ENCODE measurements at regions not wholly inside any gene's neighbourhood (a gene's known extent, or its start where the extent isn't known, plus 50 kb on each side); places are given as distances from the start of the nearest gene placed in this dataset.
"Not testable (repeated sequence)": the region's sequence is repeated elsewhere in the genome, so short reads cannot be mapped to it uniquely, and the experiment has no call there.

GRCh38 chr17:70423562-70423961, 254.2 kb downstream of the KCNJ2 start:
- FAIRE-seq (no peak), DNase-seq (ENCODE audit: insufficient read length, low spot score) (no peak)

- no peak for DNase-seq (ENCODE audit: insufficient read length, low spot score)
- FAIRE-seq: no peak
These were observed 257.4 kb downstream of the KCNJ2 start for GRCh38 chr17:70426752-70427151.

- FAIRE-seq: no peak
These were observed 265.5 kb downstream of the KCNJ2 start for GRCh38 chr17:70434536-70435490.

GRCh38 chr17:70437656-70438055, 268.3 kb downstream of the KCNJ2 start:
- DNase-seq (ENCODE audit: insufficient read length, low spot score): no peak
- FAIRE-seq: no peak

More at GRCh38 chr17:70434536-70435490, 265.5 kb downstream of the KCNJ2 start:
- no peak for DNase-seq (ENCODE audit: insufficient read length, low spot score)

GRCh38 chr17:70446446-70446845, 277.1 kb downstream of the KCNJ2 start:
- no peak for FAIRE-seq

GRCh38 chr17:70447588-70447987, 278.3 kb downstream of the KCNJ2 start:
- DNase-seq (ENCODE audit: insufficient read length, low spot score): peak; percentile 2

More at GRCh38 chr17:70446446-70446845, 277.1 kb downstream of the KCNJ2 start:
- no peak for DNase-seq (ENCODE audit: insufficient read length, low spot score)

GRCh38 chr17:70453075-70453474, 283.7 kb downstream of the KCNJ2 start:
- not testable (repeated sequence) for DNase-seq (ENCODE audit: insufficient read length, low spot score); FAIRE-seq

More at GRCh38 chr17:70447588-70447987, 278.3 kb downstream of the KCNJ2 start:
- no peak for FAIRE-seq

- FAIRE-seq (no peak), DNase-seq (ENCODE audit: insufficient read length, low spot score) (no peak)
These were observed 285.0 kb downstream of the KCNJ2 start for GRCh38 chr17:70454377-70454776.

- DNase-seq (ENCODE audit: insufficient read length, low spot score) (no peak), FAIRE-seq (no peak)
These were observed 285.6 kb downstream of the KCNJ2 start for GRCh38 chr17:70454908-70455307.

- DNase-seq (ENCODE audit: insufficient read length, low spot score) (no peak), FAIRE-seq (no peak)
These were observed 295.7 kb downstream of the KCNJ2 start for GRCh38 chr17:70464995-70465394.

- FAIRE-seq: no peak
- no peak for DNase-seq (ENCODE audit: insufficient read length, low spot score)
These were observed 299.3 kb downstream of the KCNJ2 start for GRCh38 chr17:70468661-70469060.

GRCh38 chr17:70473049-70473448, 303.7 kb downstream of the KCNJ2 start:
- FAIRE-seq (no peak), DNase-seq (ENCODE audit: insufficient read length, low spot score) (no peak)

GRCh38 chr17:70476368-70476767, 307.0 kb downstream of the KCNJ2 start:
- FAIRE-seq (no peak), DNase-seq (ENCODE audit: insufficient read length, low spot score) (no peak)

- FAIRE-seq (no peak), DNase-seq (ENCODE audit: insufficient read length, low spot score) (no peak)
These were observed 309.6 kb downstream of the KCNJ2 start for GRCh38 chr17:70478902-70479301.

GRCh38 chr17:70479779-70480178, 310.4 kb downstream of the KCNJ2 start:
- no peak for DNase-seq (ENCODE audit: insufficient read length, low spot score)
- FAIRE-seq: no peak

GRCh38 chr17:70483624-70484023, 314.3 kb downstream of the KCNJ2 start:
- DNase-seq (ENCODE audit: insufficient read length, low spot score) (no peak), FAIRE-seq (no peak)

- DNase-seq (ENCODE audit: insufficient read length, low spot score): no peak
- FAIRE-seq: no peak
These were observed 314.7 kb downstream of the KCNJ2 start for GRCh38 chr17:70484050-70484449.

GRCh38 chr17:70484496-70484895, 315.2 kb downstream of the KCNJ2 start:
- DNase-seq (ENCODE audit: insufficient read length, low spot score) (no peak), FAIRE-seq (no peak)

GRCh38 chr17:70492368-70492767, 323.0 kb downstream of the KCNJ2 start:
- FAIRE-seq (no peak), DNase-seq (ENCODE audit: insufficient read length, low spot score) (no peak)

GRCh38 chr17:70493277-70493874, 324.0 kb downstream of the KCNJ2 start:
- FAIRE-seq (no peak), DNase-seq (ENCODE audit: insufficient read length, low spot score) (no peak)

GRCh38 chr17:70498631-70499030, 329.3 kb downstream of the KCNJ2 start:
- no peak for FAIRE-seq
- DNase-seq (ENCODE audit: insufficient read length, low spot score): no peak
